ENCODE measurements at regions not wholly inside any gene's neighbourhood (a gene's known extent, or its start where the extent isn't known, plus 50 kb on each side); places are given as distances from the start of the nearest gene placed in this dataset.

- no peak overlapping the region for H3K4me3 ChIP-seq
- no peaks in the 10 kb centered on the region for H3K36me3 ChIP-seq
- H3K9me3 ChIP-seq, result no peaks in the 10 kb centered on the region
- DNase-seq, result no peak
- H3K27ac ChIP-seq, result no peak overlapping the region
- TF ChIP-seq CTCF (IDR thresholded peaks at IDR 0.05), result no peak
- no peak overlapping the region for H3K9ac ChIP-seq (ENCODE audit: low read depth in 2 of 2, low read length in 2 of 2)
- intact Hi-C loops (cut with DNase I), result no loop called here
- no peaks in the 10 kb centered on the region for H3K4me1 ChIP-seq
- no peaks in the 10 kb centered on the region for H3K27me3 ChIP-seq
Observed at GRCh38 chr13:50191004-50191403, 175.8 kb downstream of the KCNRG start.

GRCh38 chr13:50192272-50192813 lies 177.1 kb downstream of the KCNRG start:
- H3K4me1 ChIP-seq, result no peaks in the 10 kb centered on the region

GRCh38 chr13:50195045-50195444 lies 179.8 kb downstream of the KCNRG start:
- Histone ChIP-seq H3K9ac (ENCODE audit: low read depth in 2 of 2, low read length in 2 of 2) (no peak overlapping the region), H3K27ac (no peak overlapping the region), H3K4me1 (no peaks in the 10 kb centered on the region), H3K36me3 (no peaks in the 10 kb centered on the region), H3K4me3 (no peak overlapping the region), H3K27me3 (no peaks in the 10 kb centered on the region), H3K9me3 (no peaks in the 10 kb centered on the region)
- DNase-seq, result no peak
- no peak for TF ChIP-seq CTCF (IDR thresholded peaks at IDR 0.05)
- intact Hi-C loops (cut with DNase I), result no loop called here

More at GRCh38 chr13:50192272-50192813, 177.1 kb downstream of the KCNRG start:
- Histone ChIP-seq H3K27ac (no peak overlapping the region), H3K9ac (ENCODE audit: low read depth in 2 of 2, low read length in 2 of 2) (no peak overlapping the region), H3K36me3 (no peaks in the 10 kb centered on the region), H3K27me3 (no peaks in the 10 kb centered on the region), H3K4me3 (no peak overlapping the region), H3K9me3 (no peaks in the 10 kb centered on the region)
- intact Hi-C loops (cut with DNase I), result no loop called here
- no peak for DNase-seq
- TF ChIP-seq CTCF (IDR thresholded peaks at IDR 0.05), result no peak

GRCh38 chr13:50196118-50196517 lies 180.9 kb downstream of the KCNRG start:
- no peaks in the 10 kb centered on the region for H3K4me1 ChIP-seq
- intact Hi-C loops (cut with DNase I), result no loop called here

GRCh38 chr13:50197705-50198104 lies 182.5 kb downstream of the KCNRG start:
- intact Hi-C loops (cut with DNase I), result no loop called here
- Histone ChIP-seq H3K4me1 (no peaks in the 10 kb centered on the region), H3K36me3 (no peaks in the 10 kb centered on the region), H3K9me3 (no peaks in the 10 kb centered on the region), H3K9ac (ENCODE audit: low read depth in 2 of 2, low read length in 2 of 2) (no peak overlapping the region), H3K4me3 (no peak overlapping the region), H3K27ac (no peak overlapping the region), H3K27me3 (no peaks in the 10 kb centered on the region)
- DNase-seq, result no peak
- TF ChIP-seq CTCF (IDR thresholded peaks at IDR 0.05), result no peak

More at GRCh38 chr13:50196118-50196517, 180.9 kb downstream of the KCNRG start:
- H3K9me3 ChIP-seq, result no peaks in the 10 kb centered on the region
- no peak overlapping the region for H3K4me3 ChIP-seq
- H3K27ac ChIP-seq, result no peak overlapping the region
- no peak overlapping the region for H3K9ac ChIP-seq (ENCODE audit: low read depth in 2 of 2, low read length in 2 of 2)
- no peak for DNase-seq
- TF ChIP-seq CTCF (IDR thresholded peaks at IDR 0.05), result no peak
- no peaks in the 10 kb centered on the region for H3K36me3 ChIP-seq
- H3K27me3 ChIP-seq, result no peaks in the 10 kb centered on the region

All from colonic mucosa (tissue), 4 donors.